ENCODE measurements at regions not wholly inside any gene's neighbourhood (a gene's known extent, or its start where the extent isn't known, plus 50 kb on each side); places are given as distances from the start of the nearest gene placed in this dataset.
"Not testable (repeated sequence)": the region's sequence is repeated elsewhere in the genome, so short reads cannot be mapped to it uniquely, and the experiment has no call there.

GRCh38 chr4:12105519-12105918, 676.8 kb upstream of the HS3ST1 start:
- Histone ChIP-seq H3K36me3 (replicated peaks in 1 of 2; ENCODE audit: control insufficient read depth in 1 of 2, insufficient read depth in 2 of 2, low read length in 1 of 2) (no peaks in the 10 kb centered on the region), H3K9me2 (no peaks in the 10 kb centered on the region), H3K9me3 (no peaks in the 10 kb centered on the region; the same call in 1 of the 2 replicates), H4K20me1 (ENCODE audit: insufficient read depth) (no peaks in the 10 kb centered on the region), H2AFZ (ENCODE audit: low read depth) (no peak overlapping the region), H3K4me1 (ENCODE audit: control insufficient read depth in 1 of 2, insufficient read depth in 2 of 2, low read depth in 1 of 2, low read length in 1 of 2) (no peaks in the 10 kb centered on the region), H3K27ac (ENCODE audit: low read depth in 2 of 2, low read length in 1 of 2) (no peak overlapping the region), H3K79me2 (ENCODE audit: insufficient read depth) (no peaks in the 10 kb centered on the region), H3K9ac (no peak overlapping the region), H3K4me2 (no peak overlapping the region), H3K4me3 (ENCODE audit: low read depth in 2 of 2, low read length in 1 of 2) (no peak overlapping the region), H3K27me3 (ENCODE audit: insufficient read depth) (no peaks in the 10 kb centered on the region), H3F3A (replicated peaks; ENCODE audit: insufficient read depth) (peaks cover 2% of the 10 kb centered on the region)
- CTCF ChIA-PET = no interaction called here
- DNase-seq = no peak
- POLR2A ChIA-PET = no interaction called here
- 33% methylated on average over 5 of the region's 5 CpGs for WGBS (ENCODE audit: low lambda C conversion rate)
- TF ChIP-seq USF2 (IDR thresholded peaks at IDR 0.05; ENCODE audit: borderline replicate concordance, low read depth, low read length) (no peak), SIN3A (IDR thresholded peaks at IDR 0.05; ENCODE audit: borderline replicate concordance, low read depth, low read length) (no peak), NFIC (IDR thresholded peaks at IDR 0.05; ENCODE audit: borderline replicate concordance) (no peak), GATA2 (CRISPR knock-in tag; IDR thresholded peaks at IDR 0.05) (no peak), CTCF (IDR thresholded peaks at IDR 0.05) (no peak), MAX (IDR thresholded peaks at IDR 0.05; ENCODE audit: low read depth) (no peak), ELF1 (IDR thresholded peaks at IDR 0.05) (no peak), NRF1 (IDR thresholded peaks at IDR 0.05; ENCODE audit: low read depth, low read length) (no peak), PBX3 (IDR thresholded peaks at IDR 0.05) (no peak), GABPA (IDR thresholded peaks at IDR 0.05; ENCODE audit: low read depth) (no peak), JUND (IDR thresholded peaks at IDR 0.05) (no peak)

- H3K79me2 ChIP-seq (ENCODE audit: insufficient read depth); H4K20me1 ChIP-seq (ENCODE audit: insufficient read depth); H2AFZ ChIP-seq (ENCODE audit: low read depth); CTCF ChIA-PET; H3K27ac ChIP-seq (ENCODE audit: low read depth in 2 of 2, low read length in 1 of 2); H3K9ac ChIP-seq; H3K9me3 ChIP-seq; DNase-seq; H3K9me2 ChIP-seq; H3K4me3 ChIP-seq (ENCODE audit: low read depth in 2 of 2, low read length in 1 of 2); H3K4me2 ChIP-seq; H3K27me3 ChIP-seq (ENCODE audit: insufficient read depth); POLR2A ChIA-PET; H3K4me1 ChIP-seq (ENCODE audit: control insufficient read depth in 1 of 2, insufficient read depth in 2 of 2, low read depth in 1 of 2, low read length in 1 of 2); H3K36me3 ChIP-seq (replicated peaks in 1 of 2; ENCODE audit: control insufficient read depth in 1 of 2, insufficient read depth in 2 of 2, low read length in 1 of 2); H3F3A ChIP-seq (replicated peaks; ENCODE audit: insufficient read depth): not testable (repeated sequence)
- WGBS (ENCODE audit: low lambda C conversion rate) = 58% methylated on average over 17 of the region's 21 CpGs
Observed at GRCh38 chr4:12089920-12090319, 661.2 kb upstream of the HS3ST1 start.
